HG03520 (cell line): ENCODE measurements at regions not wholly inside any gene's neighbourhood (a gene's known extent, or its start where the extent isn't known, plus 50 kb on each side); places are given as distances from the start of the nearest gene placed in this dataset.
"Not testable (repeated sequence)": the region's sequence is repeated elsewhere in the genome, so short reads cannot be mapped to it uniquely, and the experiment has no call there.

Source experiments
- ATAC-seq: cut with Tn5 transposase; IDR thresholded peaks from one replicate; pipeline ENCODE4 v1.9.1; 2021; ENCODE audit warnings: mild to moderate bottlenecking, moderate library complexity; ENCODE audit not compliant: unreplicated experiment

DNA sequence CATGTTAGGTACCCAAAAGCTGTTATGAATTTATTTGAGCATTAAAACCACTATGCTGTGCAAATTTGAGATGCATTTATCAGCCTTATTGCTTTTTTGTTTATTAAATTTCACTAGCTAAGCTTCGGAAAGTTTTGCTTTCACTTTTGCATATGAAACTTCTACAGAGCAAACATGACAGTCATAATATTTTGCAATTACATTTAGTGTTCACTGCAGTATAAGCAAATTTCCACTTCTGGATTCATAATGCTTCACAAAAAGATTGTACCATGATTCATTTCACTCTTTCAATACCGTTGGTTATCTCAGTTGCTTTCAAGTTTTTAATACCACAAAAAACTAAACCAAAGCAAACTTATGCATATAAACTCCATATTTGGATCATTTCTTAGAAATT lies 228.7 kb upstream of the SLC8A1 start:
- ATAC-seq: peak; percentile 99

DNA sequence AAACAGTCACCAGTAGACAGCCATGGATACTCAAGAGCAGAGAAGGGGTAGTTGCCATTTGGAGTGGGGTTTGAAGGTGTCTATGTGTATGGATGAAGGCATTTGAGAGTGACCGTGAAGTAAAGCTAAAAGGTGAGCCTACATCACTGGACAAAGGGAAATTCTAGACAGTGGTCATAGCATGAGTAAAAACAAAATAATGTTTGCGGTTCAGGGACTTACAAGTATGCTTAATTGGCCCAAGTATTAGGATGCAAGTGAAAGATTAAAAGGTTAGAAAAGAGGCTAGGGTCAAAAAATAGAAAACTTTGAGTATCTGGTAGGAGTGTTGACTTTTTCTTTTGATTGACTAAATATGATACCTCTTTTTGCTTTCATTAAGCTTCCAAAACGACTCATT lies 238.1 kb upstream of the SLC8A1 start:
- no peak for ATAC-seq

GRCh38 chr2:40690525-40690924 lies 238.6 kb upstream of the SLC8A1 start:
- no peak for ATAC-seq

GRCh38 chr2:40700231-40700954 lies 248.5 kb upstream of the SLC8A1 start:
- ATAC-seq: no peak

GRCh38 chr2:40712197-40712894 lies 260.5 kb upstream of the SLC8A1 start:
- not testable (repeated sequence) for ATAC-seq

DNA sequence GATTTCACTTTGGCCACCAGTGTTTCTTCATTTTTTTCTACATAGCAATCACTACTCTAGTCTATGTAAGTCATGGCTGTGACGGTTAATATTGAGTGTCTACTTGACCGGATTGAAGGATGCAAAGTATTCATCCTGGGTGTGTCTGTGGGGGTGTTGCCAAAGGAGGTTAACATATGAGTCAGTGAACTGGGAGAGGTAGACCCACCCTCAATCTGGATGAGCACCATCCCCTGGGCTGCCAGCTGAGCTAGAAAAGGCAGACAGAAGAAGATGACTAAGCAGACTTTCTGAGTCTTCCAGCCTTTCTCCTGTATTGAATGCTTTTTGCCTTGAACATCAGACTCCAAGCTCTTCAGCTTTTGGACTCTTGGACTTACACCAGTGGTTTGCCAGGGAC lies 265.0 kb upstream of the SLC8A1 start:
- ATAC-seq: no peak

GRCh38 chr2:40719414-40719813 lies 267.5 kb upstream of the SLC8A1 start:
- ATAC-seq: no peak

- ATAC-seq: no peak
Observed at GRCh38 chr2:40721595-40721994, 269.7 kb upstream of the SLC8A1 start.

- no peak for ATAC-seq
Observed at GRCh38 chr2:40723194-40723593, 271.3 kb upstream of the SLC8A1 start.

GRCh38 chr2:40725040-40725439 lies 273.1 kb upstream of the SLC8A1 start:
- no peak for ATAC-seq

DNA sequence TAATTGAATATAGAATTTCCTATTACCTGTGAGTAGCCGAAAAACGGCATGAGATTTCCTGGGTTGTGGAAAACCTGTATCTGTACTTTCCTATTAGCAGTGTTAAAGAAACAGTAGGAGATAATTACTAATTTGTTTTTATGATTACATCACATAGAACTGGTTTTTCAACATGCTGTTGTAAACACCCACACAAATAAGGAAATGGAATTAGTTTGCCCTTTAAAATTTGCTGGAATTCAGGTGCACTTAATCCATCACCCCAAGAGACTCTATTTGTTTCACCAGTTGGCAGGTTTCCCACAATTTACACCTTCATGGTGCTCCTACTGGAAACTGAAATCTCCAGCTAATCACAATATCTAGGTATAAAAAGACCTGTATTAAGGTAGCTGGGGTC lies 274.1 kb upstream of the SLC8A1 start:
- ATAC-seq: no peak

GRCh38 chr2:40734797-40735196 lies 282.9 kb upstream of the SLC8A1 start:
- ATAC-seq: no peak

GRCh38 chr2:40737180-40737579 lies 285.3 kb upstream of the SLC8A1 start:
- ATAC-seq: no peak

DNA sequence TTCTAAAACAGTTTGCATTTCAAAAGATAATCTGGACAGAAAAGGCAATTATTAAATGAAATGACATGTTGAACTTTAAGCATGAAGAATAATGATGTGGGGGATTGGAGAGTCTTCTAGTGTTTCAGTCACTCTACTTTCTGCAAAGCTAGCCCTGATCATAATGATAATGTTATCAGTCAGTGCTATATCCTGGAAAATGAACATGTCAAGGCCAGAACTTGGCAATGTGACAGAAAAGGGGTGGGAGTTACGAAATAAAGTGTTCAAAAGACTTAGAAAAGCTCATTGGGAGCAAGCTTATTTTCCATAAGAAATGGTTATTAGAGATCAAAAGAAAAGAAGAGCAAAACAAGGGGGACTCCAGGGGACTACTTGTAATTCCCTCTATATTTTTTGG lies 288.5 kb upstream of the SLC8A1 start:
- no peak for ATAC-seq

DNA sequence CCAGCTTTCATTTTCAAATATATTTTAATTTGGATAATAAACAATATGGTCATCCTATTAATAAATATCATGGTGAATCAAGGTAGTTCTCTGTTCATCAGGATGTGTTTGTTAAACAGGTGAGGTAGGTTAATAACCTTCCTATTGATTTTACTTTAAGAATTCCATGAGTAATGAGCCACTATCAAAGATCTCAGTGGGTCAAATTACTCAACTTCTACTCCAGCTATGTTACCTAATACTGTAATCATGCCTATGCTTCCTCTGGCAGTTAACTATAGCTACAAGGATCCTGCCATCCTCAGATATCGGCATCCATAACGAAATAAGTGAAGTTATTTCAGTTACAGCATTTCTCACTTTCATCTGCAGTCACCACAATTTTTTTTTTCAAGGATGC lies 289.6 kb upstream of the SLC8A1 start:
- ATAC-seq: no peak

GRCh38 chr2:40746191-40746590 lies 294.3 kb upstream of the SLC8A1 start:
- ATAC-seq: peak; percentile 50

GRCh38 chr2:40751981-40752380 lies 300.1 kb upstream of the SLC8A1 start:
- ATAC-seq: no peak

- ATAC-seq: no peak
Observed at GRCh38 chr2:40752796-40753195, 300.9 kb upstream of the SLC8A1 start.

- no peak for ATAC-seq
Observed at GRCh38 chr2:40754912-40755311, 303.0 kb upstream of the SLC8A1 start.

GRCh38 chr2:40758401-40759155 lies 306.7 kb upstream of the SLC8A1 start:
- ATAC-seq: no peak

- peak; percentile 78 for ATAC-seq
Observed at GRCh38 chr2:40760071-40760666, 308.3 kb upstream of the SLC8A1 start.
